K562 (cell line): ENCODE measurements at regions not wholly inside any gene's neighbourhood (a gene's known extent, or its start where the extent isn't known, plus 50 kb on each side); places are given as distances from the start of the nearest gene placed in this dataset.

ENCODE experiments used
- CBFB ChIP-seq: sonication (generic); formaldehyde crosslinking; IDR thresholded peaks from 2 replicates; pipeline ENCODE4 v1.4.0; 2020; ENCODE audit warnings: mild to moderate bottlenecking, missing genetic modification reagents
- CBX3 ChIP-seq, 2 experiments: IDR thresholded peaks; 1 replicate in 1 of 2; 2 replicates in 1 of 2; pipeline ENCODE4 v1.6.1; 2012; ENCODE audit warnings: inconsistent platforms in 2 of 2, low read length in 2 of 2, borderline replicate concordance in 1 of 2, control low read depth in 1 of 2
- MLLT1 ChIP-seq, 2 experiments: fragments of 450-650 bp; IDR thresholded peaks; 2 replicates each; pipeline ENCODE4 v1.6.1; 2016
- NFYB ChIP-seq: IDR thresholded peaks from 2 replicates; pipeline ENCODE4 v1.6.1; 2011; ENCODE audit warnings: mild to moderate bottlenecking, moderate library complexity; ENCODE audit not compliant: insufficient read length; ENCODE audit errors: extremely low read depth
- ZBTB11 ChIP-seq, 3 experiments: fragments of 200-800 bp in 1 of 3; fragments of 250-450 bp in 1 of 3; fragments of 450-650 bp in 1 of 3; sonication (Bioruptor Pico) in 1 of 3; sonication (Bioruptor generic) in 1 of 3; formaldehyde crosslinking in 1 of 3; IDR thresholded peaks; 2 replicates each; pipeline versions ENCODE4 v1.6.1 to v1.8.0; 2016 to 2022; ENCODE audit warnings: mild to moderate bottlenecking in 2 of 3, missing genetic modification characterization in 2 of 3, missing compliant biosample characterization in 1 of 3, moderate library complexity in 1 of 3

GRCh38 chr10:125548356-125548755 is 134.6 kb downstream of the TEX36 start (continued):
- TF ChIP-seq MLLT1 (IDR thresholded peaks at IDR 0.05) (no peak), NFYB (no peak), CBFB (CRISPR knock-in tag) (no peak), ZBTB11 (CRISPR knock-in tag; IDR thresholded peaks at IDR 0.05) (no peak), CBX3 (IDR thresholded peaks at IDR 0.05; ENCODE audit: borderline replicate concordance in 1 of 2, low read length in 2 of 2) (no peak)
